ENCODE measurements at regions not wholly inside any gene's neighbourhood (a gene's known extent, or its start where the extent isn't known, plus 50 kb on each side); places are given as distances from the start of the nearest gene placed in this dataset.
A peak's percentile ranks its signal among the peaks of the same experiment; 100 is the strongest.

DNA sequence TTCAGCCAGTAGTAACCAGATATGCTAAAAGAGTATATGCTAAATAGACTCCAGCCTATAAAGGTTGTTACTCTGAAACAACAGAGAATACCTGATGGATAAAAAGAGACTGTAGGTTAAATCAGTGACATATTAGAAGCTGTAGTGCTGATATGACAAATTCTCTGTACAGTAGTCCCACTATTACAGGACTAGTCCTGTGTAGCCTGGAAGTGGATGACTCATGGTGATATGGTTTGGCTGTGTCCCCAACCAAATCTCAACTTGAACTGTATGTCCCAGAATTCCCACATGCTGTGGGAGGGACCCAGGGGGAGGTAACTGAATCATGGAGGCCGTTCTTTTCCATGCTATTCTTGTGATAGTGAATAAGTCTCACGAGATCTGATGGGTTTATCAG is 276.2 kb upstream of the POU5F2 start:
- FAIRE-seq (no peak), ATAC-seq (no peak), DNase-seq (ENCODE audit: low read depth in 1 of 2, low spot score in 1 of 2) (no peak)
- CTCF ChIA-PET, result no interaction called here
- peaks cover 20% of the 10 kb centered on the region for H3K4me1 ChIP-seq
- H3K4me3 ChIP-seq, result no peak overlapping the region
- WGBS (ENCODE audit: missing lambda C conversion rate), result 86% methylated on average over 2 of the region's 2 CpGs
- H3K9me3 ChIP-seq, result peaks cover 21% of the 10 kb centered on the region
- POLR2A ChIA-PET, result interaction anchor here (1.1 kb wide), 1 partner anchor 94 kb away, joined by 3 read pairs; no protein-coding TSS in a partner anchor
- H3K27ac ChIP-seq, result no peak overlapping the region
- TF ChIP-seq SMC3 (IDR thresholded peaks at IDR 0.05) (no peak), MAFK (IDR thresholded peaks at IDR 0.05; ENCODE audit: partially characterized antibody) (peak; percentile 78)
- H3K4me2 ChIP-seq, result no peak overlapping the region

DNA sequence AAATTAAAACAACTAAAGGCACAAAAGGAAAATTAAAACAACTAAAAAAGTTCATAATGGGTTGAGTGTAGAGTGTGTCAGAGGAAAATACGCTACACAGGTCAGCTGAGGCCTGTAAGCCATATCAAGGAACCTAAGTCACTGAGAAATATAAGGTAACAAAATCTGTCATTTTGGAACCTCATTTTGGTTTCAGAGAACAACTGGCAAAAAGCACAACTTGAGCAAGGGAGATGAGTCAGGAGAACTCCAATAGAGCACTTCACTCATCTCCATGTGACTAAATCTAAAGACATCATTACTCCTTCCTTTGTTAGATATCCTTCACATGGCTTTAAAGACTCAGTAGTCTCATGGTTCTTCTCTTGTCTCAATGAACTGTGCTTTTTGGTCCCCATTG is 269.4 kb upstream of the POU5F2 start:
- no peak for ATAC-seq
- H3K4me2 ChIP-seq, result no peak overlapping the region
- FAIRE-seq, result no peak
- no peaks in the 10 kb centered on the region for H3K4me1 ChIP-seq
- no peak overlapping the region for H3K27ac ChIP-seq
- WGBS (ENCODE audit: missing lambda C conversion rate), result 90% methylated on average over 1 of the region's 1 CpG
- CTCF ChIA-PET, result no interaction called here
- H3K9me3 ChIP-seq, result peaks cover 11% of the 10 kb centered on the region; the same call in 2 of the 3 replicates
- no peak overlapping the region for H3K4me3 ChIP-seq
- TF ChIP-seq MAZ (IDR thresholded peaks at IDR 0.05; ENCODE audit: borderline replicate concordance, low read depth, low read length), result no peak
- TF ChIP-seq, protein P1, sequence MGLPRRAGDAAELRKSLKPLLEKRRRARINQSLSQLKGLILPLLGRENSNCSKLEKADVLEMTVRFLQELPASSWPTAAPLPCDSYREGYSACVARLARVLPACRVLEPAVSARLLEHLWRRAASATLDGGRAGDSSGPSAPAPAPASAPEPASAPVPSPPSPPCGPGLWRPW (IDR thresholded peaks at IDR 0.05), result no peak
- TF ChIP-seq RAD21 (conservative IDR thresholded peaks at IDR 0.05 in 1 of 2, IDR thresholded peaks at IDR 0.05 in 1 of 2), result no peak
- TF ChIP-seq CHD4 (IDR thresholded peaks at IDR 0.05; ENCODE audit: borderline replicate concordance), result no peak
- TF ChIP-seq, protein P2, sequence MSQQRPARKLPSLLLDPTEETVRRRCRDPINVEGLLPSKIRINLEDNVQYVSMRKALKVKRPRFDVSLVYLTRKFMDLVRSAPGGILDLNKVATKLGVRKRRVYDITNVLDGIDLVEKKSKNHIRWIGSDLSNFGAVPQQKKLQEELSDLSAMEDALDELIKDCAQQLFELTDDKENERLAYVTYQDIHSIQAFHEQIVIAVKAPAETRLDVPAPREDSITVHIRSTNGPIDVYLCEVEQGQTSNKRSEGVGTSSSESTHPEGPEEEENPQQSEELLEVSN (IDR thresholded peaks at IDR 0.05; ENCODE audit: borderline replicate concordance, low read depth), result no peak
- TF ChIP-seq, protein P3, sequence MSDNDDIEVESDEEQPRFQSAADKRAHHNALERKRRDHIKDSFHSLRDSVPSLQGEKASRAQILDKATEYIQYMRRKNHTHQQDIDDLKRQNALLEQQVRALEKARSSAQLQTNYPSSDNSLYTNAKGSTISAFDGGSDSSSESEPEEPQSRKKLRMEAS (IDR thresholded peaks at IDR 0.05), result no peak
- TF ChIP-seq, protein P4, sequence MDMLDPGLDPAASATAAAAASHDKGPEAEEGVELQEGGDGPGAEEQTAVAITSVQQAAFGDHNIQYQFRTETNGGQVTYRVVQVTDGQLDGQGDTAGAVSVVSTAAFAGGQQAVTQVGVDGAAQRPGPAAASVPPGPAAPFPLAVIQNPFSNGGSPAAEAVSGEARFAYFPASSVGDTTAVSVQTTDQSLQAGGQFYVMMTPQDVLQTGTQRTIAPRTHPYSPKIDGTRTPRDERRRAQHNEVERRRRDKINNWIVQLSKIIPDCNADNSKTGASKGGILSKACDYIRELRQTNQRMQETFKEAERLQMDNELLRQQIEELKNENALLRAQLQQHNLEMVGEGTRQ (IDR thresholded peaks at IDR 0.05), result no peak
- no peak for TF ChIP-seq NR3C1 (IDR thresholded peaks at IDR 0.05)
- TF ChIP-seq ESRRA (IDR thresholded peaks at IDR 0.05; ENCODE audit: borderline replicate concordance, low read length), result no peak
- no peak for TF ChIP-seq ZFP36 (IDR thresholded peaks at IDR 0.05; ENCODE audit: borderline replicate concordance, partially characterized antibody)
- no peak for TF ChIP-seq RARB (CRISPR knock-in tag; IDR thresholded peaks at IDR 0.05)
- no peak for TF ChIP-seq HDAC2 (IDR thresholded peaks at IDR 0.05)
- TF ChIP-seq, protein P5, sequence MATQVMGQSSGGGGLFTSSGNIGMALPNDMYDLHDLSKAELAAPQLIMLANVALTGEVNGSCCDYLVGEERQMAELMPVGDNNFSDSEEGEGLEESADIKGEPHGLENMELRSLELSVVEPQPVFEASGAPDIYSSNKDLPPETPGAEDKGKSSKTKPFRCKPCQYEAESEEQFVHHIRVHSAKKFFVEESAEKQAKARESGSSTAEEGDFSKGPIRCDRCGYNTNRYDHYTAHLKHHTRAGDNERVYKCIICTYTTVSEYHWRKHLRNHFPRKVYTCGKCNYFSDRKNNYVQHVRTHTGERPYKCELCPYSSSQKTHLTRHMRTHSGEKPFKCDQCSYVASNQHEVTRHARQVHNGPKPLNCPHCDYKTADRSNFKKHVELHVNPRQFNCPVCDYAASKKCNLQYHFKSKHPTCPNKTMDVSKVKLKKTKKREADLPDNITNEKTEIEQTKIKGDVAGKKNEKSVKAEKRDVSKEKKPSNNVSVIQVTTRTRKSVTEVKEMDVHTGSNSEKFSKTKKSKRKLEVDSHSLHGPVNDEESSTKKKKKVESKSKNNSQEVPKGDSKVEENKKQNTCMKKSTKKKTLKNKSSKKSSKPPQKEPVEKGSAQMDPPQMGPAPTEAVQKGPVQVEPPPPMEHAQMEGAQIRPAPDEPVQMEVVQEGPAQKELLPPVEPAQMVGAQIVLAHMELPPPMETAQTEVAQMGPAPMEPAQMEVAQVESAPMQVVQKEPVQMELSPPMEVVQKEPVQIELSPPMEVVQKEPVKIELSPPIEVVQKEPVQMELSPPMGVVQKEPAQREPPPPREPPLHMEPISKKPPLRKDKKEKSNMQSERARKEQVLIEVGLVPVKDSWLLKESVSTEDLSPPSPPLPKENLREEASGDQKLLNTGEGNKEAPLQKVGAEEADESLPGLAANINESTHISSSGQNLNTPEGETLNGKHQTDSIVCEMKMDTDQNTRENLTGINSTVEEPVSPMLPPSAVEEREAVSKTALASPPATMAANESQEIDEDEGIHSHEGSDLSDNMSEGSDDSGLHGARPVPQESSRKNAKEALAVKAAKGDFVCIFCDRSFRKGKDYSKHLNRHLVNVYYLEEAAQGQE (IDR thresholded peaks at IDR 0.05), result no peak
- no peak for TF ChIP-seq KDM1A (IDR thresholded peaks at IDR 0.05; ENCODE audit: low read depth)
- TF ChIP-seq MAFK (IDR thresholded peaks at IDR 0.05; ENCODE audit: partially characterized antibody), result no peak
- no peak for TF ChIP-seq RFX5 (IDR thresholded peaks at IDR 0.05)
- TF ChIP-seq POLR2AphosphoS2 (conservative IDR thresholded peaks at IDR 0.05; ENCODE audit: low read length), result no peak
- no peak for TF ChIP-seq TFCP2L1 (CRISPR knock-in tag; IDR thresholded peaks at IDR 0.05)
- no peak for TF ChIP-seq HOXA7 (CRISPR knock-in tag; IDR thresholded peaks at IDR 0.05)
- no peak for TF ChIP-seq FOSB (CRISPR knock-in tag; IDR thresholded peaks at IDR 0.05)
- no peak for DNase-seq (ENCODE audit: low read depth in 1 of 2, low spot score in 1 of 2)
- POLR2A ChIA-PET, result no interaction called here
